ENCODE measurements at regions not wholly inside any gene's neighbourhood (a gene's known extent, or its start where the extent isn't known, plus 50 kb on each side); places are given as distances from the start of the nearest gene placed in this dataset.

DNA sequence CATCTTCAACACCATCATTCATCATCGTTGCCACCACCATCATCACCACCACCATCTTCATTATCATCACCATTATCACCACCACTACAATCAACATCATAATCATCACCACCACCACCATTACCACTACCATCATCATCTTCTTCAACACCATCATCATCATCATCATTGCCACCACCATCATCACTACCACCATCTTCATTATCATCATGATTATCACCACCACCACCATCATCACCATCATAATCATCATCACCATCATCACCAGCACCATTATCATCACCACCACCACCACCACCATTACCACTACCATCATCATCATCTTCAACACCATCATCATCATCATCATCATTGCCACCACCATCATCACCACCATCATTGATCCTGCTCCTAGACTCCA lies 112.7 kb downstream of the OAT start:
- no peak for TF ChIP-seq POLR2A (IDR thresholded peaks at IDR 0.05)
- no peak for TF ChIP-seq CTCF (IDR thresholded peaks at IDR 0.05)
- no peak for TF ChIP-seq POLR2AphosphoS5 (IDR thresholded peaks at IDR 0.05; ENCODE audit: insufficient read depth in 1 of 2, low read depth in 1 of 2)
